ENCODE measurements at regions not wholly inside any gene's neighbourhood (a gene's known extent, or its start where the extent isn't known, plus 50 kb on each side); places are given as distances from the start of the nearest gene placed in this dataset.

DNA sequence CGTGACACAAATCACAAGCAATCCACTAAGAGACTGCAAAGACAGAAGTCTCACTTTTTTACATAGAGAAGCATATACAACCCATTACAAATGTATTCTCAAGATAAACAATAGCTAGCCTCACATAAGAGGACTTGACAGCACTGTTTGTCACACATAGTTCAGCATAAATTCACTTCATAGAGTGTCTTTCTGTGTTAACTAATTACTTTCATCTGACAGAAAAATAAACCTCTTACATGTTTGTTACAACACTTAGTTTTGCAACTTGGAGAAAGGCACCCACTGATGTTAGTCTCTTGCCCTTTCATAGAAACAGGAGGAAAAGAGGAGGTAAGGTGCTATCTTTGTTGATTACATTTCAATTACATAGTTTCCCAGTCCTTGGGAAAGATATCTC is 2221.9 kb upstream of the RAG2 start:
- H3K36me3 ChIP-seq, result no peaks in the 10 kb centered on the region
- no peak overlapping the region for H3K4me3 ChIP-seq (replicated peaks in 1 of 3)
- H3K9me3 ChIP-seq, result no peaks in the 10 kb centered on the region
- H3K4me1 ChIP-seq, result no peaks in the 10 kb centered on the region
- no peak overlapping the region for H3K27ac ChIP-seq
- no peaks in the 10 kb centered on the region for H3K27me3 ChIP-seq
- no peak for DNase-seq
- TF ChIP-seq, protein P1, sequence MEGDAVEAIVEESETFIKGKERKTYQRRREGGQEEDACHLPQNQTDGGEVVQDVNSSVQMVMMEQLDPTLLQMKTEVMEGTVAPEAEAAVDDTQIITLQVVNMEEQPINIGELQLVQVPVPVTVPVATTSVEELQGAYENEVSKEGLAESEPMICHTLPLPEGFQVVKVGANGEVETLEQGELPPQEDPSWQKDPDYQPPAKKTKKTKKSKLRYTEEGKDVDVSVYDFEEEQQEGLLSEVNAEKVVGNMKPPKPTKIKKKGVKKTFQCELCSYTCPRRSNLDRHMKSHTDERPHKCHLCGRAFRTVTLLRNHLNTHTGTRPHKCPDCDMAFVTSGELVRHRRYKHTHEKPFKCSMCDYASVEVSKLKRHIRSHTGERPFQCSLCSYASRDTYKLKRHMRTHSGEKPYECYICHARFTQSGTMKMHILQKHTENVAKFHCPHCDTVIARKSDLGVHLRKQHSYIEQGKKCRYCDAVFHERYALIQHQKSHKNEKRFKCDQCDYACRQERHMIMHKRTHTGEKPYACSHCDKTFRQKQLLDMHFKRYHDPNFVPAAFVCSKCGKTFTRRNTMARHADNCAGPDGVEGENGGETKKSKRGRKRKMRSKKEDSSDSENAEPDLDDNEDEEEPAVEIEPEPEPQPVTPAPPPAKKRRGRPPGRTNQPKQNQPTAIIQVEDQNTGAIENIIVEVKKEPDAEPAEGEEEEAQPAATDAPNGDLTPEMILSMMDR (IDR thresholded peaks at IDR 0.05), result no peak
- TF ChIP-seq POLR2A (IDR thresholded peaks at IDR 0.05), result no peak
- intact Hi-C loops (cut with DNase I), result no loop called here
- WGBS, 2 donors, result 92 to 93% methylated on average over 1 of the region's 1 CpG

GRCh38 chr11:38818720-38819119 is 2220.7 kb upstream of the RAG2 start:
- no peak for TF ChIP-seq POLR2A (IDR thresholded peaks at IDR 0.05)
- TF ChIP-seq, protein P1 (IDR thresholded peaks at IDR 0.05), result no peak
- Histone ChIP-seq H3K4me3 (replicated peaks in 1 of 3) (no peak overlapping the region), H3K4me1 (no peaks in the 10 kb centered on the region), H3K27ac (no peak overlapping the region), H3K36me3 (no peaks in the 10 kb centered on the region), H3K9me3 (no peaks in the 10 kb centered on the region), H3K27me3 (no peaks in the 10 kb centered on the region)
- DNase-seq, result no peak
- intact Hi-C loops (cut with DNase I), result no loop called here

- Histone ChIP-seq H3K27ac (no peak overlapping the region), H3K4me3 (replicated peaks in 1 of 3) (no peak overlapping the region), H3K36me3 (no peaks in the 10 kb centered on the region), H3K9me3 (no peaks in the 10 kb centered on the region), H3K27me3 (no peaks in the 10 kb centered on the region), H3K4me1 (no peaks in the 10 kb centered on the region)
- TF ChIP-seq POLR2A (IDR thresholded peaks at IDR 0.05), result no peak
- TF ChIP-seq, protein P1 (IDR thresholded peaks at IDR 0.05), result no peak
- DNase-seq, result no peak
- intact Hi-C loops (cut with DNase I), result no loop called here
- 93 to 96% methylated on average over 4 of the region's 4 CpGs for WGBS, 2 donors
Measured at GRCh38 chr11:38814670-38815069, 2216.6 kb upstream of the RAG2 start.

DNA sequence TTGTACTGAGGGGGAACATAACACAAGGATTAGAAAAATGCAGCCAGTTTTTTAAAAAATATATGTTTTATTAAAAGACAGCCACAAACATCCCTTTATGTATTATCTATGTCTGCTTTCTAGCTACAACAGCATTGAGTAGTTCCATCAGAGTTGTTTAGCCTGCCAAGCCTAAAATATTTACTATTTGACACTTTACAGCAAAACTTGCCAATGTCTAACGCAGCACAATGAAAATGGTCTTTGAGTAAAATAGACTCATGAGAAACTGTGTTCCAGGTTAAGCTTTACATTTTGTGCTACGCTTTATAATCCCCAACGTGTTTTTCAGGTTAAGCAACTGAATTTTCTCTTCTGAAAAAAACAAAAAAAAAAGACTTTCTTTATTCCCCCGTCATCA is 2211.5 kb upstream of the RAG2 start:
- no peak overlapping the region for H3K27ac ChIP-seq
- intact Hi-C loops (cut with DNase I), result no loop called here
- DNase-seq, result no peak
- H3K9me3 ChIP-seq, result no peaks in the 10 kb centered on the region
- no peak overlapping the region for H3K4me3 ChIP-seq (replicated peaks in 1 of 3)
- no peaks in the 10 kb centered on the region for H3K4me1 ChIP-seq
- H3K36me3 ChIP-seq, result no peaks in the 10 kb centered on the region
- no peak for TF ChIP-seq POLR2A (IDR thresholded peaks at IDR 0.05)
- TF ChIP-seq, protein P1 (IDR thresholded peaks at IDR 0.05), result no peak
- H3K27me3 ChIP-seq, result no peaks in the 10 kb centered on the region
- 76 to 82% methylated on average over 4 of the region's 4 CpGs for WGBS, 2 donors

DNA sequence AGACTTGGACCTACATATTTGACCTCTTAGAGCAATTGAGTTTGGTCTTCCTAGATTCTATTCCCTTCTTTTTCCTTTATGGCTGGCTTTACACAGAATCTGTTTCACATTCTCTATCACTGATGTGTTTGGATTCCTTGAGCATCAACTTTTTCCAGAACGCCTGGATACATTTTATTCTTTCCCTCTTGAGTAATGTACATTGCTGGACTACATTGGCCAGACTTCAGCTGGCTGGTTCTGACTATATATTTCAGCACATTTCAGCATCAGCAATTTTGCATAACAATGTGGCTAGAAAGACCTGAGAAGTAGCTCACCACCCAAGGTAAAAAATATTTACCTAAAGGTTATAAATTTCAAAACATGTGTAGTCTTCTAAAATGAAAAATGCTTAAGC is 2198.2 kb upstream of the RAG2 start:
- H3K27ac ChIP-seq, result no peak overlapping the region
- intact Hi-C loops (cut with DNase I), result no loop called here
- no peaks in the 10 kb centered on the region for H3K36me3 ChIP-seq
- no peaks in the 10 kb centered on the region for H3K9me3 ChIP-seq
- whole genome bisulfite sequencing, 2 donors, result 76 to 89% methylated on average over 1 of the region's 1 CpG
- no peak for TF ChIP-seq POLR2A (IDR thresholded peaks at IDR 0.05)
- TF ChIP-seq, protein P1 (IDR thresholded peaks at IDR 0.05), result no peak
- H3K4me3 ChIP-seq (replicated peaks in 1 of 3), result no peak overlapping the region
- no peaks in the 10 kb centered on the region for H3K4me1 ChIP-seq
- no peak for DNase-seq
- no peaks in the 10 kb centered on the region for H3K27me3 ChIP-seq
